ENCODE measurements at regions not wholly inside any gene's neighbourhood (a gene's known extent, or its start where the extent isn't known, plus 50 kb on each side); places are given as distances from the start of the nearest gene placed in this dataset.
"Not testable (repeated sequence)": the region's sequence is repeated elsewhere in the genome, so short reads cannot be mapped to it uniquely, and the experiment has no call there.

DNA sequence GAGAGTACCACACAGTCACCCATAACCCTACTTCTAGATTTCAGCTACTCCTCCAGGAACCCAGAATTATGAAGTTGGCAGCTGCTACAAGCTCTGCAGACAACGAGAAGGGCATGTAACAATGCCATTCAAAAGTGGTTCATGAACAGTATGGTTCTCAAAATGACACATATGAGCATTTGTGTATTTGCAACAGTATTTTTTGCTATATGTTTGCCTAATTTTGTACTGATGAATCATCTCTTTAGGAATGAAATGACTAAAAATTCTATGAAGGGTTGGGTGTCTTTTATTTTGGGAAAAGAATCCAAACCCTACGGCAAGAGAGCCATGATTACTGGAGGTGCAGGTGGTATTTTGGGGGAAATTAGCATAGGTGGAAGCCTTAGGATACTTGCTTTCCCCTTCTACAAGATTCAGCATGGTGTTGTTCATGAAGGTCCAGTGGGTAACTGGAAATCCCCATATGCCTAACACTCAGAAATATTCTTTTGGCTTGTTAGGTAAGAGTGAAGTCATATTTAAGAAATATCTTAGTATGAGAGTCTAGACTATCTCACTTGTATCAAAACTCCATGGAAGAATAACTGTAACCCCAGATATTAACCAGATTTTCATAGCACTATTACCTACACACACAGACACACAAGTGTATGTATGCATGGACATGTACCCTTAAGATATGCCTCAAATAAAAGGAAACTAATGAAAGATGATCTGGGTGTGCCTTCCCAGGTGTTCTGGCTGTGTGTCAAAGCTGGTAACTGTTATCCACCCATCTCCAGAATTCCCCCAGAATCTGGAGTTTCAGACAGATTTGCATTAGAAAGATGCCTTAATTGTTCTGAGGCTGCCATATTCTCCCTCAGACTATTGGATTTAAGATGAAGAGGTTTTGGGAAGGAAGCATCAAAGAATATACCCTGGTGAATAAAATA lies 688.2 kb upstream of the SOX9 start:
- Mint-ChIP-seq H3K27ac (no peak overlapping the region), H3K4me3 (no peak overlapping the region), H3K27me3 (no peaks in the 10 kb centered on the region), H3K36me3 (no peaks in the 10 kb centered on the region), H3K9me3 (peaks cover 5% of the 10 kb centered on the region), H3K4me1 (no peaks in the 10 kb centered on the region)
- DNase-seq = no peak
- POLR2A ChIA-PET = no interaction called here
- ATAC-seq (ENCODE audit: low read depth) = no peak

DNA sequence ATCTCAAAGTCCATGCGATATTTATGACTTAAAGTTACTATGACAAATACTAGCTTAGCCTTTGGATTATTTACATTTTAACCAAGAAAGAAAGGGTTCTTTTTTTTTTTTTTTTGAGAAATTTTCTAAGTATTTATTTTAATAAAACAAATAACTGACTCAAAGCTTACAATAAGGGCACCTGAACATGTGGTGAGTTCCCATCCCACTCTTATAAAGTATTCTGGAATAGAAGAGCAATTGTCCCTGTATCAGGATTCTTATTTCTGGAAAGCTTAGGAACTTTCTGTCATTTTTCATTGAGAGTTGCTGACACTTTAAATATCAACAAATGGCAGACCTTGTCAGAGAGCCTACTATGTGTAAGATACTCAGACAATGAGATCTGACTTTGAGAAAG lies 686.1 kb upstream of the SOX9 start:
- no peaks in the 10 kb centered on the region for H3K36me3 Mint-ChIP-seq
- DNase-seq (no peak), ATAC-seq (ENCODE audit: low read depth) (no peak)
- H3K4me3 Mint-ChIP-seq = no peak overlapping the region
- H3K9me3 Mint-ChIP-seq = peaks cover 3% of the 10 kb centered on the region
- H3K27ac Mint-ChIP-seq = no peak overlapping the region
- H3K4me1 Mint-ChIP-seq = no peaks in the 10 kb centered on the region
- H3K27me3 Mint-ChIP-seq = no peaks in the 10 kb centered on the region
- POLR2A ChIA-PET = no interaction called here

DNA sequence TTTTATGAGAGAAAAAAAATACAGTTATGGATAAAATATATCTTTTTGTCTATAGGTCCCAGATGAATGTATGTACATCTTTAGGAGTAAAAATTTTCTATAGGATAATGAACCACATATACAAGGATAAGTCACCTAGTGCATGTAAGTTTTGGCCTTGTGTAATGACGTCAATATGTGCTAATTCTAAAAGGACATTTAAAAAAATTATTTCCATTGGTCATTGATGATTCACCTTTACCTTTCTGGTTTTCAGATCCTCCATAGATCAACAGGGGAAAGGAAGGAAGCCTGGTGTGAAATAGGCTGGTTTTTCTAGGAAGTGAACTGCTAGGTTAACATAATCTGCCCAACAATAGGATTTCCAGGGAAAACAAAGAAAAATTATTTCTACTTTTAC lies 684.3 kb upstream of the SOX9 start:
- DNase-seq (no peak), ATAC-seq (ENCODE audit: low read depth) (no peak)
- no peaks in the 10 kb centered on the region for H3K27me3 Mint-ChIP-seq
- no peak overlapping the region for H3K4me3 Mint-ChIP-seq
- H3K9me3 Mint-ChIP-seq = peaks cover 7% of the 10 kb centered on the region
- no peak overlapping the region for H3K27ac Mint-ChIP-seq
- H3K36me3 Mint-ChIP-seq = no peaks in the 10 kb centered on the region
- POLR2A ChIA-PET = no interaction called here
- H3K4me1 Mint-ChIP-seq = no peaks in the 10 kb centered on the region

DNA sequence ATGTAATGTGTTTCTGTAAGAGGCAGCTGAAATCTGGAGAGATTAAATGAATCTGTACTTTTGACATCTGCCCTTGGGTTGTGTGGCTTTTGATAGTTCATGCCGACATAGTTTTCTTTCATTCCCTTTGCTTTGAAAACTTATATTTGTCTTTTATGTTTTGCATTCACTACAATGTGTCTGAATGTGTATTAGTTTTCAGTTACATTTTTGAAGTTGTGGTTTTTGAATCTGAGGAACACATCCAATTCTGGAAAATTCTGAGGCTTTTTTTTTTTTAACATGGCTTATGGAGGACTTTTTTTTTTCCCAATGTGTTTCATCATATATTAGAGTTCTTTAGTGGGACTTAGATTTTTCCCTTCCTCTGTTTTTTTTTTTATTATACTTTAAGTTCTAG lies 683.7 kb upstream of the SOX9 start:
- no peaks in the 10 kb centered on the region for H3K4me1 Mint-ChIP-seq
- H3K4me3 Mint-ChIP-seq = no peak overlapping the region
- peaks cover 7% of the 10 kb centered on the region for H3K9me3 Mint-ChIP-seq
- POLR2A ChIA-PET = no interaction called here
- no peak overlapping the region for H3K27ac Mint-ChIP-seq
- no peak for ATAC-seq (ENCODE audit: low read depth)
- no peaks in the 10 kb centered on the region for H3K27me3 Mint-ChIP-seq
- no peaks in the 10 kb centered on the region for H3K36me3 Mint-ChIP-seq
- DNase-seq = no peak

DNA sequence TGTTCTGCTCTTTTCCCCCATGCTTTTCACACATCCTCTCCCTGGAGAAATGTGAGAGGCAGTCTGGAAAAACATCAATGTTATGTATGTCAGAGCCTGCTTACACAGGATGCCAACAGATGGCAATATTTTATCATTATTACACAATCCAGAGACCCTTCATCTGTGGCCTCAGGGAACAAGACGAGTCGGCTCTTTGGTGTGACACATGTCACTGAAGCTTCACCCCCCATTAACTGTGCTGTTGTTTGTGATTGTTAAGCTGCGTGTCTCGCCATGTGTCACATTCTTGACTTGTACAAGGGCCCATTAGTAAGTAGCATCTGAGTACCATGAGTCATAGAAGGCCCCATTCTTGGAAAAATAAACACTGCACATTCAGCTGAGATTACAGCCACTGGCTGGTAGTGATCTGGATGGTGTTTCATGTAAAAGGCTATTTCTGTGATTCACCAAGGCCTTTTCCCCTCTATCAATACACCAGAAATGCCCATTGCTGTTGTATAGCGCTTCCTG lies 682.1 kb upstream of the SOX9 start:
- no peaks in the 10 kb centered on the region for H3K36me3 Mint-ChIP-seq
- no peak overlapping the region for H3K4me3 Mint-ChIP-seq

DNA sequence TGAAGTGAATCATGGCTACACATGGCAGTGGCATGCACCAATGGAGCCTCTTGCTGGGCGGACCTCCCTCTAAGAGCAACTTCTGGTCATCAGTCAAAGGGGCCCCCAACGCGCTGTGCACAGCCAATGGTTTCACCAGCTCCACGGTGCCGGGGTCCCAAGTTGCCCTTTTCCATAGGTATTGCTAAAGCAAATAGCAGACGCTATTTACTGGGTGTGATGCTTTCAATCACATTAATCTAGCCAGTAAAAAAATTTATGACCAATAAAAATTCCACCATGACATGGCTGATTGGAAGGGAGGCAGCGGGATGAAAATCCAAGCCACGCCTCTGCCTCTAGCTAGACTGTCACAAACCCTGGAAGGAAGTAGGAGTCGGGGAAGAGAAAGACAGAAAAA lies 680.3 kb upstream of the SOX9 start:
- no peaks in the 10 kb centered on the region for H3K36me3 Mint-ChIP-seq
- DNase-seq = no peak
- H3K9me3 Mint-ChIP-seq = peaks cover 7% of the 10 kb centered on the region
- H3K4me1 Mint-ChIP-seq = no peaks in the 10 kb centered on the region
- POLR2A ChIA-PET = no interaction called here
- H3K4me3 Mint-ChIP-seq = no peak overlapping the region
- H3K27ac Mint-ChIP-seq = no peak overlapping the region
- no peak for ATAC-seq (ENCODE audit: low read depth)
- no peaks in the 10 kb centered on the region for H3K27me3 Mint-ChIP-seq

More for the DNA sequence above, 682.1 kb upstream of the SOX9 start:
- Mint-ChIP-seq H3K9me3 (peaks cover 7% of the 10 kb centered on the region), H3K27ac (no peak overlapping the region), H3K27me3 (no peaks in the 10 kb centered on the region), H3K4me1 (no peaks in the 10 kb centered on the region)
- POLR2A ChIA-PET = no interaction called here
- ATAC-seq (ENCODE audit: low read depth) = no peak
- DNase-seq = no peak

DNA sequence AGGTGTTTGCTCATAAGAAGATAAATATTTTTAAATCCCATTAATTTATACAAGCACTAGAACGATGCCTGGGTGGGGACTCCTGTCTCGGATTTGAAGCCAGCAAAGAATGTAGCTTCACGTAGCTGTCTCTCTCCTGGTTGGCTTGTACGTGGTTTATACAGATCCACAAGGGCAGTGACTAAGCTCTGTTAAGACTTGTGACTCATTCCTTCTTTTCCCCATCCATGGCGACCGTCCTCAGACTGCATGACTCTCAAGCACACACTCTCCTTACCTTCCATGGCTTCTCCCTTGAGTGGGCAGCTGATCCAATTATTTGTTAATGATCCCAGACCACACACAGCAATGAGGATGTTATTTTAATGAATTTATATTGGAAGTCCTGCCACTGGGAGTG lies 679.7 kb upstream of the SOX9 start:
- Mint-ChIP-seq H3K4me1 (no peaks in the 10 kb centered on the region), H3K27ac (no peak overlapping the region), H3K36me3 (no peaks in the 10 kb centered on the region), H3K4me3 (no peak overlapping the region), H3K27me3 (no peaks in the 10 kb centered on the region), H3K9me3 (peaks cover 7% of the 10 kb centered on the region)
- DNase-seq (no peak), ATAC-seq (ENCODE audit: low read depth) (no peak)
- POLR2A ChIA-PET = no interaction called here

DNA sequence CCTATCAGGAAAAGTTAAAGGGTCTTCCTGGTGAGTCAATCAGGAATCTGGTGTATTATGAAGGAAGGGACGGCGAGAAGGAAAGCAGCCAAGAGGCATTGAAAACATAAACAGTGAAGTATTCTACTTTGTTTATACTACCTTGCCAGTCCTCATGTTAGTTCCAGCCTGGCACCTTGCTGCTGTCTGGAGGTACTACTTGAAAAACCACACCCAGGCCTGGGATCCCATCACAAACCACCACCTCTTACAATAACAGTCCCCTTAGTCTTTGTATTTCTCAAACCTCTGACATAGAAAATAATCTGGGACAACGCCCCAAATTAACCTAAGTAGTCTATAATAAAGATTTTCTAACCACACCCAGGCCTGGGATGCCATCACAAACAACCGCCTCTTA lies 676.7 kb upstream of the SOX9 start:
- no peak for DNase-seq
- POLR2A ChIA-PET = no interaction called here

DNA sequence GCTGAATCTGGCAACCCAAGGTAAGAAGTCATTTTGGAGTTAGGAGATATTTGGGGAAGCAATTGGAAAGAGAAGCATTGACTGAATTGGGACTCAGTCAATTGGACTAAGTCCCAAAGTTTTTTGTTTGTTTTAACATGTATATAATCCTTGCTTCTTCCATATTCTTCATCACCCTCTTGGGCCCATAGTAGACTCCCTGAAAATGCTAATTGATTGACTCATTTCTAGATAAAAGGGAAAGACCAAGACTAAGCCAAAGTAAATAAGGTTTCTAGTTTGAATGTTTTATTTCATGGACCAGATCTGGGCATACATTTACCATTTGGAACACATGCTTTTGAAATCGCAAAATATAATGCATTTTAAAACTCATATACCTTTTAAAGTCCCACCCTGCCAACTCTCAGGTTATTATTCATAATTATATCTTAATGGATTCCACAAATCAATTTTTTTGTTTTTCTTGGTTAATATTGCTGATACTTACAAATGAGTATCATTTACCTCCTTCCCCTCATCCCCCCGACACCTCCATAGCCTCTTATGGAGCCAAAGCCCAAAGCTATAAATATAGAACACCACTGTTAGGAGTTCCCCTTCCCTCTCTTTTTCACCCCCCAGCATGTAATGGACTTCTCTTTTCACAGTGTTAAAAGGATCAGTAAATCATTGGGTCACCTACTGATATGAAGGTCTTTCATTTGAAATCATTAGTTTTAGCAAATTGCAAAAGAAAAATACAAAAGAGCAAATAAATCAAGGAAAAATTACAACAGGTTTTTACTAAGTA lies 674.0 kb upstream of the SOX9 start:
- no peaks in the 10 kb centered on the region for H3K27me3 Mint-ChIP-seq
- H3K4me3 Mint-ChIP-seq = no peak overlapping the region
- H3K4me1 Mint-ChIP-seq = no peaks in the 10 kb centered on the region
- ATAC-seq (ENCODE audit: low read depth) (no peak), DNase-seq (no peak)
- no peak overlapping the region for H3K27ac Mint-ChIP-seq
- POLR2A ChIA-PET = no interaction called here
- H3K36me3 Mint-ChIP-seq = no peaks in the 10 kb centered on the region
- H3K9me3 Mint-ChIP-seq = peaks cover 5% of the 10 kb centered on the region

More for the DNA sequence above, 676.7 kb upstream of the SOX9 start:
- no peaks in the 10 kb centered on the region for H3K4me1 Mint-ChIP-seq
- H3K27ac Mint-ChIP-seq = no peak overlapping the region
- no peak overlapping the region for H3K4me3 Mint-ChIP-seq
- H3K27me3 Mint-ChIP-seq = no peaks in the 10 kb centered on the region
- no peaks in the 10 kb centered on the region for H3K36me3 Mint-ChIP-seq
- H3K9me3 Mint-ChIP-seq = peaks cover 9% of the 10 kb centered on the region
- no peak for ATAC-seq (ENCODE audit: low read depth)

DNA sequence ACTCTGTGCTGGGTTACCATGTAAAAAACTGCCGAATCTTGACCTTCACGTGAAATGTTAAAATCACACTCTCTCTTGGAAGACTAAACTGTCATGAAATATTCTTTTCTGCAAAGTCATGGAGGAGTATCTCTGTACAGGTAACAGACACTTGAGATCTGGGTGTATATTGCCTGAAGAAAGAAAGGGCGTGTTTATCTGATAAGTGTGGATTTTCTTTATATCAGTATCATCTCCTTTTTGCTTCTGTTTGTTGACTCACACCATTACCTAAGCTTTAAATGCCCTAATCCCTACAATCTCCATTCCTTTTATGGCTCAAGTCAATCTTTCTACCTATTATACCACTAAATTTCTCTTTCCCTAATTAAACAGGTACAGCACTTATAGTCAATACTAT lies 673.2 kb upstream of the SOX9 start:
- Mint-ChIP-seq H3K36me3 (no peaks in the 10 kb centered on the region), H3K9me3 (peaks cover 5% of the 10 kb centered on the region), H3K4me3 (no peak overlapping the region), H3K27me3 (no peaks in the 10 kb centered on the region), H3K27ac (no peak overlapping the region), H3K4me1 (no peaks in the 10 kb centered on the region)
- ATAC-seq (ENCODE audit: low read depth) (no peak), DNase-seq (no peak)
- POLR2A ChIA-PET = no interaction called here

DNA sequence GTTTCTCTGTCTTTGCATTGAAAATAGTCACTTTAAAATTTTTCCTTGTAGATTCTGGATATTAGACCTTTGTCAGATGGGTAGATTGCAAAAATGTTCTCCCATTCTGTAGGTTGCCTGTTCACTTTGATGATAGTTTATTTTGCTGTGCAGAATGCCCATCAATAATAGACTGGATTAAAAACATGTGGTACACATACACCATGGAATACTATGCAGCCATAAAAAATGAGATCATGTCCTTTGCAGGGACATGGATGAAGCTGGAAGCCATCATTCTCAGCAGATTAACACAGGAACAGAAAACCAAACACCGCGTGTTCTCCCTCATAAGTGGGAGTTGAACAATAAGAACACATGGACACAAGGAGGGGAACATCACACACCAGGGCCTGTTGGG lies 670.2 kb upstream of the SOX9 start:
- H3K4me1 Mint-ChIP-seq; DNase-seq; H3K4me3 Mint-ChIP-seq; ATAC-seq (ENCODE audit: low read depth); POLR2A ChIA-PET; H3K27me3 Mint-ChIP-seq; H3K27ac Mint-ChIP-seq; H3K9me3 Mint-ChIP-seq; H3K36me3 Mint-ChIP-seq: not testable (repeated sequence)

DNA sequence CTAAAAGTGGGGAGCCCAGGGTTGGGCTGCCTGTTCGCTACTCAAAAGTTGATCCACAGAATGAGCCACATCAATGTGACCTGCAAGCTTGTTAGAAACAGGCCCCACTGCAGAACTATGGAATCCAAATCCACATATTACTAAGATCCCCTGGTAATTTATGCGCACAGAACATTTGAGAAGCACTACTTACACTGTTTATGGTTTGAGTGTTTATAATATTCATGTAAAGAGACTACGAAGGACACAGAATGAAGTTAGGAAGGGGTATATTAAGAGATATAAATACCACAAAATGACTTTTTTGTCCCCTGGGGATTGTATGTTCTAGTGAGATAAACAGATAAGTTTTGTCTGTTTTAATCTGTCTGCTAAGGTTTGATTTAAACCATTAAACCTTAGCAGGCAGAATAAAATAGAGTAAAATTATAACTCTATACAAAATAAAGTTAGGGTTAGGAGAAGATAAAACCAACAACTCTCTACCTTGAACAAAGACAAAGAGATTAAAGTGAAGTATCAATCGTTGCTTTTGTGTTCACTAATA lies 666.9 kb upstream of the SOX9 start:
- DNase-seq = no peak
- Mint-ChIP-seq H3K4me3 (no peak overlapping the region), H3K9me3 (peaks cover 3% of the 10 kb centered on the region), H3K27me3 (no peaks in the 10 kb centered on the region), H3K27ac (no peak overlapping the region), H3K36me3 (no peaks in the 10 kb centered on the region), H3K4me1 (no peaks in the 10 kb centered on the region)
- ATAC-seq (ENCODE audit: low read depth) = no peak
- POLR2A ChIA-PET = no interaction called here

DNA sequence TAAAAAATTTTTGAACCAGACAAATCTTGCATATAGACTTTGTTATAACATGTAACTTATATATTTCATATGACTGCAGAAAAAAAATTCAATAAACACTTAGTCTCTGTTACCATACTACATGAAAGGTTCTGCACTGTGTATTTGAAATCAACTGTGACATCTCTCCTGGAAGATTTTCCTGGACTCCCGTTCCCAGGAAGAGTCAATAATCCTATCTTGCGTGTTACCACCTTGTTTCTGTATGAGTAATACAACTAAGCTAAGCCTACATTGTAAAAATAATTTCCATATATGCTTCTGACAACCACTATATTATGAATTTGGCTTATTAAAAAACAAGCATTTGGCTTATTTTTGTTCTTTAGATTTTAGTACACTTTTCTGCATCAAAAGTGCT lies 665.6 kb upstream of the SOX9 start:
- POLR2A ChIA-PET = no interaction called here
- Mint-ChIP-seq H3K4me1 (no peaks in the 10 kb centered on the region), H3K9me3 (peaks cover 2% of the 10 kb centered on the region), H3K36me3 (no peaks in the 10 kb centered on the region), H3K4me3 (no peak overlapping the region), H3K27ac (no peak overlapping the region), H3K27me3 (no peaks in the 10 kb centered on the region)
- ATAC-seq (ENCODE audit: low read depth) (no peak), DNase-seq (no peak)

DNA sequence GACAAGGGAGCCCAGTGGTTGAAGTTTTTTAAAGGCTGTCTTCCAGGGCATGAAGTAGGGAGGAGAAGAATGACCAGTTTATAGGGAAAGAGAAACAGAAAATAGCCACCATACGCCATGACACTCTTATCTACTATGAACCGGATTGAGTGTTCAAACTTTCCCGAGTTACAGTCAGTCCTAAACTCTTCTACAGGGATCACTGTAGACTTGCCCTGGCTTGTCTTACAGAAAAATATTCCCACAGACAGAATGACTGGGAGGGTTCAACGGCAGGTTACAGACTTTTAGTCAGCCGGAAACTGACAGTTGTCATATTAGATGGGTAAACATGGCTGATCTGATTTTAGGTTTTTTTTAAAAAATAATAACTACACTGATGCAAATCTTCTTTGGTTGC lies 662.5 kb upstream of the SOX9 start:
- H3K4me3 Mint-ChIP-seq = no peak overlapping the region
- no peaks in the 10 kb centered on the region for H3K4me1 Mint-ChIP-seq
- H3K36me3 Mint-ChIP-seq = no peaks in the 10 kb centered on the region
- POLR2A ChIA-PET = no interaction called here
- no peaks in the 10 kb centered on the region for H3K27me3 Mint-ChIP-seq
- no peak overlapping the region for H3K27ac Mint-ChIP-seq
- no peak for ATAC-seq (ENCODE audit: low read depth)
- no peaks in the 10 kb centered on the region for H3K9me3 Mint-ChIP-seq
- no peak for DNase-seq
